ENCODE measurements at regions not wholly inside any gene's neighbourhood (a gene's known extent, or its start where the extent isn't known, plus 50 kb on each side); places are given as distances from the start of the nearest gene placed in this dataset.

GRCh38 chr20:60300374-60300773, 342.2 kb downstream of the CDH26 start:
- no peak for TF ChIP-seq POLR2A (IDR thresholded peaks at IDR 0.05; ENCODE audit: low read depth, low read length)
- no peak for TF ChIP-seq TAF1 (IDR thresholded peaks at IDR 0.05; ENCODE audit: low read depth, low read length)
- no peak for TF ChIP-seq POLR2AphosphoS5 (IDR thresholded peaks at IDR 0.05; ENCODE audit: low read depth, low read length)
- TF ChIP-seq SPI1 (IDR thresholded peaks at IDR 0.05; ENCODE audit: low read depth, low read length), result no peak

All from GM12891 (cell line).